ENCODE measurements at regions not wholly inside any gene's neighbourhood (a gene's known extent, or its start where the extent isn't known, plus 50 kb on each side); places are given as distances from the start of the nearest gene placed in this dataset.

- Histone ChIP-seq H3K27ac (ENCODE audit: low read depth, low read length) (peak overlapping the region; percentile 30; the same call in 1 of the 2 replicates), H3K9me3 (ENCODE audit: insufficient read depth, low read depth, low read length) (no peaks in the 10 kb centered on the region), H3K4me3 (ENCODE audit: low read length) (no peak overlapping the region), H3K4me1 (ENCODE audit: insufficient read depth, low read length) (peaks cover 19% of the 10 kb centered on the region), H3K36me3 (ENCODE audit: insufficient read depth, low read length) (no peaks in the 10 kb centered on the region), H3K9ac (ENCODE audit: low read depth, low read length) (peak overlapping the region; percentile 24; the same call in 1 of the 2 replicates), H3K27me3 (ENCODE audit: insufficient read depth, low read length) (no peaks in the 10 kb centered on the region)
- WGBS, result 68% methylated on average over 5 of the region's 5 CpGs
Observed at GRCh38 chr10:117425974-117426566, 50.8 kb upstream of the PDZD8 start.

- peak overlapping the region; percentile 71; the same call in 1 of the 2 replicates for H3K27ac ChIP-seq (ENCODE audit: low read depth, low read length)
- H3K9ac ChIP-seq (ENCODE audit: low read depth, low read length), result no peak overlapping the region
- H3K36me3 ChIP-seq (ENCODE audit: insufficient read depth, low read length), result no peaks in the 10 kb centered on the region
- no peaks in the 10 kb centered on the region for H3K9me3 ChIP-seq (ENCODE audit: insufficient read depth, low read depth, low read length)
- no peak overlapping the region for H3K4me3 ChIP-seq (ENCODE audit: low read length)
- WGBS, result 52% methylated on average over 13 of the region's 13 CpGs
- no peaks in the 10 kb centered on the region for H3K27me3 ChIP-seq (ENCODE audit: insufficient read depth, low read length)
- peaks cover 19% of the 10 kb centered on the region for H3K4me1 ChIP-seq (ENCODE audit: insufficient read depth, low read length)
Observed at GRCh38 chr10:117424883-117425649, 49.8 kb upstream of the PDZD8 start.

All from HUES64 (cell line).